Breast epithelium (tissue), 3 donors: ENCODE measurements at regions not wholly inside any gene's neighbourhood (a gene's known extent, or its start where the extent isn't known, plus 50 kb on each side); places are given as distances from the start of the nearest gene placed in this dataset.

Source experiments
- POLR2A ChIP-seq: fragments of 450-650 bp; IDR thresholded peaks from one replicate; pipeline ENCODE4 v1.6.1; 2016; ENCODE audit warnings: antibody characterized with exemption, mild to moderate bottlenecking, moderate library complexity
- POLR2AphosphoS5 ChIP-seq, 3 donors: sonication (generic); formaldehyde crosslinking; IDR thresholded peaks; one replicate each; pipeline ENCODE4 v1.6.1; 2017; ENCODE audit warnings: antibody characterized with exemption in 3 of 3
- TF ChIP-seq, protein P1 (sequence below), 3 donors: fragments of 450-650 bp; IDR thresholded peaks; one replicate each; pipeline ENCODE4 v1.5.1; 2016 to 2017; ENCODE audit warnings: antibody characterized with exemption in 3 of 3, mild to moderate bottlenecking in 3 of 3, moderate library complexity in 3 of 3

DNA sequence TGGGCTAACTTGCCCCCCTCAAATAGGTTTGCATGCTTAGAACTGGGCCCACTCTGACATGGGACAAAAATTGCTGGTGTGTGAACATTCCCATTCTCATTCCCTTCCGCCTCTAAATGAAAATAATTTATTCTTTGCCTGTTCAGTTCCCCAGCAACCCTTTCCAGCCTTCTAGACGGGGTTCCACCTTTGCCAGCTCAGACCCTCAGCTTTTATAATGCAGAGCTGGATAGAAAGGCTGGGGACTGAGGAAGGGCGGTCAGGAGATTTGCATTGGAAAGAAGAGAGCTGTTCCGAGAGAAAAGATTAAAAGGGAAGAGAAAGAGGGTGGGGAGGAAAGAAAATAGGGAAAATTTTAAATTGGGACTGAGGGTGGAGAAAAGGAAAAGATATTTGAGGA lies 151.1 kb upstream of the WSCD1 start:
- TF ChIP-seq, protein P1, sequence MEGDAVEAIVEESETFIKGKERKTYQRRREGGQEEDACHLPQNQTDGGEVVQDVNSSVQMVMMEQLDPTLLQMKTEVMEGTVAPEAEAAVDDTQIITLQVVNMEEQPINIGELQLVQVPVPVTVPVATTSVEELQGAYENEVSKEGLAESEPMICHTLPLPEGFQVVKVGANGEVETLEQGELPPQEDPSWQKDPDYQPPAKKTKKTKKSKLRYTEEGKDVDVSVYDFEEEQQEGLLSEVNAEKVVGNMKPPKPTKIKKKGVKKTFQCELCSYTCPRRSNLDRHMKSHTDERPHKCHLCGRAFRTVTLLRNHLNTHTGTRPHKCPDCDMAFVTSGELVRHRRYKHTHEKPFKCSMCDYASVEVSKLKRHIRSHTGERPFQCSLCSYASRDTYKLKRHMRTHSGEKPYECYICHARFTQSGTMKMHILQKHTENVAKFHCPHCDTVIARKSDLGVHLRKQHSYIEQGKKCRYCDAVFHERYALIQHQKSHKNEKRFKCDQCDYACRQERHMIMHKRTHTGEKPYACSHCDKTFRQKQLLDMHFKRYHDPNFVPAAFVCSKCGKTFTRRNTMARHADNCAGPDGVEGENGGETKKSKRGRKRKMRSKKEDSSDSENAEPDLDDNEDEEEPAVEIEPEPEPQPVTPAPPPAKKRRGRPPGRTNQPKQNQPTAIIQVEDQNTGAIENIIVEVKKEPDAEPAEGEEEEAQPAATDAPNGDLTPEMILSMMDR (IDR thresholded peaks at IDR 0.05), result no peak
- TF ChIP-seq POLR2A (no peak), POLR2AphosphoS5 (IDR thresholded peaks at IDR 0.05) (no peak)
